ENCODE measurements at regions not wholly inside any gene's neighbourhood (a gene's known extent, or its start where the extent isn't known, plus 50 kb on each side); places are given as distances from the start of the nearest gene placed in this dataset.

GRCh38 chr3:64987726-64988125, 299.9 kb upstream of the ADAMTS9 start:
- no peak overlapping the region for H3K9ac ChIP-seq
- H3K79me2 ChIP-seq (ENCODE audit: insufficient read depth): no peaks in the 10 kb centered on the region
- ChIA-PET POLR2A (no interaction called here), CTCF (no interaction called here)
- no peak overlapping the region for H3K4me2 ChIP-seq
- no peak for DNase-seq
- H4K20me1 ChIP-seq (ENCODE audit: insufficient read depth): no peaks in the 10 kb centered on the region
- H3K9me2 ChIP-seq: no peaks in the 10 kb centered on the region
- no peaks in the 10 kb centered on the region for H3K9me3 ChIP-seq
- peaks cover 5 to 16% of the 10 kb centered on the region in 2 experiments for H3K4me1 ChIP-seq (ENCODE audit: control insufficient read depth in 1 of 2, insufficient read depth in 2 of 2, low read depth in 1 of 2, low read length in 1 of 2)
- TF ChIP-seq, protein P1, sequence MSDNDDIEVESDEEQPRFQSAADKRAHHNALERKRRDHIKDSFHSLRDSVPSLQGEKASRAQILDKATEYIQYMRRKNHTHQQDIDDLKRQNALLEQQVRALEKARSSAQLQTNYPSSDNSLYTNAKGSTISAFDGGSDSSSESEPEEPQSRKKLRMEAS (IDR thresholded peaks at IDR 0.05; ENCODE audit: low read depth): no peak
- TF ChIP-seq, protein P2, sequence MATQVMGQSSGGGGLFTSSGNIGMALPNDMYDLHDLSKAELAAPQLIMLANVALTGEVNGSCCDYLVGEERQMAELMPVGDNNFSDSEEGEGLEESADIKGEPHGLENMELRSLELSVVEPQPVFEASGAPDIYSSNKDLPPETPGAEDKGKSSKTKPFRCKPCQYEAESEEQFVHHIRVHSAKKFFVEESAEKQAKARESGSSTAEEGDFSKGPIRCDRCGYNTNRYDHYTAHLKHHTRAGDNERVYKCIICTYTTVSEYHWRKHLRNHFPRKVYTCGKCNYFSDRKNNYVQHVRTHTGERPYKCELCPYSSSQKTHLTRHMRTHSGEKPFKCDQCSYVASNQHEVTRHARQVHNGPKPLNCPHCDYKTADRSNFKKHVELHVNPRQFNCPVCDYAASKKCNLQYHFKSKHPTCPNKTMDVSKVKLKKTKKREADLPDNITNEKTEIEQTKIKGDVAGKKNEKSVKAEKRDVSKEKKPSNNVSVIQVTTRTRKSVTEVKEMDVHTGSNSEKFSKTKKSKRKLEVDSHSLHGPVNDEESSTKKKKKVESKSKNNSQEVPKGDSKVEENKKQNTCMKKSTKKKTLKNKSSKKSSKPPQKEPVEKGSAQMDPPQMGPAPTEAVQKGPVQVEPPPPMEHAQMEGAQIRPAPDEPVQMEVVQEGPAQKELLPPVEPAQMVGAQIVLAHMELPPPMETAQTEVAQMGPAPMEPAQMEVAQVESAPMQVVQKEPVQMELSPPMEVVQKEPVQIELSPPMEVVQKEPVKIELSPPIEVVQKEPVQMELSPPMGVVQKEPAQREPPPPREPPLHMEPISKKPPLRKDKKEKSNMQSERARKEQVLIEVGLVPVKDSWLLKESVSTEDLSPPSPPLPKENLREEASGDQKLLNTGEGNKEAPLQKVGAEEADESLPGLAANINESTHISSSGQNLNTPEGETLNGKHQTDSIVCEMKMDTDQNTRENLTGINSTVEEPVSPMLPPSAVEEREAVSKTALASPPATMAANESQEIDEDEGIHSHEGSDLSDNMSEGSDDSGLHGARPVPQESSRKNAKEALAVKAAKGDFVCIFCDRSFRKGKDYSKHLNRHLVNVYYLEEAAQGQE (IDR thresholded peaks at IDR 0.05; ENCODE audit: low read depth, low read length): no peak
- no peak for TF ChIP-seq CHD2 (IDR thresholded peaks at IDR 0.05; ENCODE audit: low read length, partially characterized antibody)
- TF ChIP-seq RFX5 (IDR thresholded peaks at IDR 0.05; ENCODE audit: low read length): no peak
- TF ChIP-seq GABPA (IDR thresholded peaks at IDR 0.05; ENCODE audit: low read depth): no peak
- WGBS (ENCODE audit: low lambda C conversion rate): 100% methylated on average over 1 of the region's 1 CpG
- peak overlapping the region; percentile 62; the same call in 1 of the 2 replicates for H2AFZ ChIP-seq (ENCODE audit: low read depth)
- H3K27ac ChIP-seq (ENCODE audit: low read depth in 2 of 2, low read length in 1 of 2): peak overlapping the region in 1 of 2 experiments; percentile 76; a peak in 2 of 4 replicates
- peaks cover 4% of the 10 kb centered on the region for H3F3A ChIP-seq (replicated peaks; ENCODE audit: insufficient read depth)
- H3K27me3 ChIP-seq (ENCODE audit: insufficient read depth): no peaks in the 10 kb centered on the region
- no peak overlapping the region for H3K4me3 ChIP-seq (ENCODE audit: low read depth in 2 of 2, low read length in 1 of 2)
- no peaks in the 10 kb centered on the region for H3K36me3 ChIP-seq (replicated peaks in 1 of 2; ENCODE audit: control insufficient read depth in 1 of 2, insufficient read depth in 2 of 2, low read length in 1 of 2)

DNA sequence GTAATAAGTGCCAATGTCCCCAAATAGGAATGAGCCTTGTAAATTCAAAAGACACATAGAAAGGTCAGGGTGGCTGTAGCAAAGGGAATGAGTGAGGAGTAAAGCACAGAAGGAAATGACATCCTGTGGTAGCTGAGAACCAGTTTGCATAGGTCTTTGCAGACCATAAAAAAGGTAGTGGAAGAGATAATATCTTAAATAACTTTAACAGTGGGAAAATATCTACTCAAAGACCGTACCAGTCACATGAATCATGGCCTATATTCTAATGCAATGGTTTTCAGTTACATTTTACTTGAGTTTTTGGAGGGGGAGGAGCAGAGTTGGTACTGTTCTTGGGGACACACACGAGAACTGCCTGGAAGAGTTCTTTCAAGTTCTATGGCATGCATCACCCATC, 297.3 kb upstream of the ADAMTS9 start:
- Histone ChIP-seq H3K4me3 (ENCODE audit: low read depth in 2 of 2, low read length in 1 of 2) (no peak overlapping the region), H2AFZ (ENCODE audit: low read depth) (no peak overlapping the region), H3K27me3 (ENCODE audit: insufficient read depth) (no peaks in the 10 kb centered on the region), H3F3A (replicated peaks; ENCODE audit: insufficient read depth) (peaks cover 4% of the 10 kb centered on the region), H3K79me2 (ENCODE audit: insufficient read depth) (no peaks in the 10 kb centered on the region), H3K9ac (no peak overlapping the region; the same call in 1 of the 2 replicates), H3K9me3 (no peaks in the 10 kb centered on the region), H3K27ac (ENCODE audit: low read depth in 2 of 2, low read length in 1 of 2) (peak overlapping the region; percentile 43 to 73; a peak in 3 of 4 replicates), H3K4me1 (ENCODE audit: control insufficient read depth in 1 of 2, insufficient read depth in 2 of 2, low read depth in 1 of 2, low read length in 1 of 2) (peaks cover 5 to 12% of the 10 kb centered on the region in 2 experiments), H3K36me3 (replicated peaks in 1 of 2; ENCODE audit: control insufficient read depth in 1 of 2, insufficient read depth in 2 of 2, low read length in 1 of 2) (no peaks in the 10 kb centered on the region), H3K9me2 (no peaks in the 10 kb centered on the region), H3K4me2 (0 out of 2 replicates have a peak overlapping the region, but pooled peaks have one; percentile 12), H4K20me1 (ENCODE audit: insufficient read depth) (no peaks in the 10 kb centered on the region)
- 19% methylated on average over 2 of the region's 2 CpGs for WGBS (ENCODE audit: low lambda C conversion rate)
- DNase-seq: no peak
- CTCF ChIA-PET: interaction anchor here (1.0 kb wide), 1 partner anchor 26 kb away, joined by 3 read pairs; no protein-coding TSS in a partner anchor
- POLR2A ChIA-PET: no interaction called here
- TF ChIP-seq, protein P3, sequence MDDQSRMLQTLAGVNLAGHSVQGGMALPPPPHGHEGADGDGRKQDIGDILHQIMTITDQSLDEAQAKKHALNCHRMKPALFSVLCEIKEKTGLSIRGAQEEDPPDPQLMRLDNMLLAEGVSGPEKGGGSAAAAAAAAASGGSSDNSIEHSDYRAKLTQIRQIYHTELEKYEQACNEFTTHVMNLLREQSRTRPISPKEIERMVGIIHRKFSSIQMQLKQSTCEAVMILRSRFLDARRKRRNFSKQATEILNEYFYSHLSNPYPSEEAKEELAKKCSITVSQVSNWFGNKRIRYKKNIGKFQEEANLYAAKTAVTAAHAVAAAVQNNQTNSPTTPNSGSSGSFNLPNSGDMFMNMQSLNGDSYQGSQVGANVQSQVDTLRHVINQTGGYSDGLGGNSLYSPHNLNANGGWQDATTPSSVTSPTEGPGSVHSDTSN (IDR thresholded peaks at IDR 0.05): peak; percentile 40; the same call in 1 of the 2 replicates
- TF ChIP-seq POLR2AphosphoS5 (IDR thresholded peaks at IDR 0.05; ENCODE audit: low read depth, low read length) (no peak), EP300 (IDR thresholded peaks at IDR 0.05; ENCODE audit: borderline replicate concordance in 1 of 2, low read depth in 1 of 2, low read length in 1 of 2) (peak in 1 of 2 experiments; percentile 63; a peak in 1 of 4 replicates), RAD21 (IDR thresholded peaks at IDR 0.05; ENCODE audit: low read length) (no peak), JUND (IDR thresholded peaks at IDR 0.05) (peak; percentile 73), TCF12 (IDR thresholded peaks at IDR 0.05) (peak; percentile 74), NFIC (IDR thresholded peaks at IDR 0.05; ENCODE audit: borderline replicate concordance) (peak; percentile 14; the same call in 1 of the 2 replicates), FOSL2 (IDR thresholded peaks at IDR 0.05; ENCODE audit: borderline replicate concordance, low read depth) (peak; percentile 56; the same call in 1 of the 2 replicates)
- TF ChIP-seq, protein P4, sequence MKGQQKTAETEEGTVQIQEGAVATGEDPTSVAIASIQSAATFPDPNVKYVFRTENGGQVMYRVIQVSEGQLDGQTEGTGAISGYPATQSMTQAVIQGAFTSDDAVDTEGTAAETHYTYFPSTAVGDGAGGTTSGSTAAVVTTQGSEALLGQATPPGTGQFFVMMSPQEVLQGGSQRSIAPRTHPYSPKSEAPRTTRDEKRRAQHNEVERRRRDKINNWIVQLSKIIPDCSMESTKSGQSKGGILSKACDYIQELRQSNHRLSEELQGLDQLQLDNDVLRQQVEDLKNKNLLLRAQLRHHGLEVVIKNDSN (IDR thresholded peaks at IDR 0.05; ENCODE audit: borderline replicate concordance, low read depth): no peak
